ENCODE measurements at regions not wholly inside any gene's neighbourhood (a gene's known extent, or its start where the extent isn't known, plus 50 kb on each side); places are given as distances from the start of the nearest gene placed in this dataset.

DNA sequence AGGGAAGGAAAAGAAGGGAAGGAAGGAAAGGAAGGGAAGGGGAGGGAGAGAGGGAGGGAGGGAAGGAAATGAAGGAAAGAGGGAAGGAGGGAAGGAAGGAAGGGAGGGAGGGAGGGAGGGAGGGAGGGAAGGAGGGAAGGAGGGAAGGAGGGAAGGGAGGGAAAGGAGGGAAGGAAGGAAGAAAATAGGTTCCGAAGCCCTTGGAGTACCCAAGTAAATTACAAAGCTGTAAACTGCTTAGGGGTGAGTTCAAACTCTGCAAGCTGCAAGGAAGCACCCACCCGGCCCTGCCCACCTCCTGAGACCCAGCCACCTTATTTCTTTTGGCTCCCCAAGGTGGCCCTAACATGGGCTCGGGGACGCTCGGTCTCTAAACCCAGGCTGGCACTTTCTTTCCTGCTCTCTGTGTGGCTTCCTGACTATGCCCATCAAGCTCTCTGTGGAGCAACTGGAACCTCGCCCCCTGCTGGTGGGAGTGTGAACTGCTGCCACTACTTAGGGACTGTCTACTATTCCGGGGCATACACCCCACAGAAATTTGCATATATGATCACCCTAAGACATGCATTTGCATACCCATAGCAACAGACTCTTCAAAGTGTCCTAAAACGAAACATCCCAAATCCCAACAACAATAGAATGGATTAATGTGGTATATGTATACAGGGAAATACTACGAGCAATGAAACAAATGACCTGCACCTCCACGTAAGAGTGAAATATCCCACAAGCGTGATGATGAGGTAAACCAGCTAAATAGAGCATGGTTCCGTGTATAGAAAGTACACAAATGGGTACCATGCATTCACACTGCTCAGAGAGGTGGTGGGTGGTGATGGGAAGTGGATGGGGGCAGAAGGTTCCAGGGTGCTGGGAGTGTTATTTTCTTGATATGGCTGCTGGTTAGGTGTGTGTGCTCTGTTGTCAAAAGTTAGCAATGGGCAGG lies 151.7 kb upstream of the TBL1X start:
- no peak overlapping the region for H3K4me3 ChIP-seq
- peaks cover 4% of the 10 kb centered on the region for H3K4me1 ChIP-seq
- DNase-seq (peak; percentile 69), ATAC-seq (peak; percentile 52 to 66)
- TF ChIP-seq CTCF (IDR thresholded peaks at IDR 0.05) = peak; percentile 71
- no peaks in the 10 kb centered on the region for H3K9me3 ChIP-seq
- intact Hi-C loops (cut with DNase I) = no loop called here
- no peak overlapping the region for H3K27ac ChIP-seq
- no peaks in the 10 kb centered on the region for H3K36me3 ChIP-seq
- no peaks in the 10 kb centered on the region for H3K27me3 ChIP-seq (ENCODE audit: low read depth)

- Histone ChIP-seq H3K27me3 (ENCODE audit: low read depth) (no peaks in the 10 kb centered on the region), H3K9me3 (no peaks in the 10 kb centered on the region), H3K4me1 (peaks cover 4% of the 10 kb centered on the region), H3K4me3 (no peak overlapping the region), H3K27ac (no peak overlapping the region), H3K36me3 (no peaks in the 10 kb centered on the region)
- intact Hi-C loops (cut with DNase I) = no loop called here
- ATAC-seq = no peak
- TF ChIP-seq CTCF (IDR thresholded peaks at IDR 0.05) = no peak
- DNase-seq = no peak
Measured at GRCh38 chrX:9315086-9315485, 149.8 kb upstream of the TBL1X start.

GRCh38 chrX:9316096-9316495 lies 148.8 kb upstream of the TBL1X start:
- H3K27ac ChIP-seq = peak overlapping the region; percentile 46
- no peak for TF ChIP-seq CTCF (IDR thresholded peaks at IDR 0.05)
- H3K9me3 ChIP-seq = no peaks in the 10 kb centered on the region
- H3K4me3 ChIP-seq = no peak overlapping the region
- peak; percentile 54 to 77 for ATAC-seq
- H3K36me3 ChIP-seq = no peaks in the 10 kb centered on the region
- intact Hi-C loops (cut with DNase I) = no loop called here
- H3K27me3 ChIP-seq (ENCODE audit: low read depth) = no peaks in the 10 kb centered on the region
- no peak for DNase-seq
- H3K4me1 ChIP-seq = peaks cover 4% of the 10 kb centered on the region

DNA sequence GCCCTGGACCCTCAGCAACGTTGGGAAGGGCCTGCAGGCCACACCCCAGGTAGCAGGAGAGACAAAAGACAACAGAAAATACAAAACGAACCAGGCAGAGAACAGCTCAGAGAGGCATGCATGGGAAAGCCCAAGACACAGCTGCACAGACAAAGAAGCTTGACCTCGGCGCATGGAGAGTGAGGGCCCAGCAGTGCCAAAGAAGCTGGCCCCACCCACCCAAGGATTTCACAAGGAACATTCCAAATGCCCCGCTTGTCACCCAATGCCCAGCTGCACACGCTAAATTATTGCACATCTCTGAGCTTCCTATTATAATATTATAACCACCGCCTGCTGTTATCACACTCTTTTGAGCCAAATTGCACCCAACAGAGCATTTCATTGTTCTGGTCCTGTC lies 147.7 kb upstream of the TBL1X start:
- peak; percentile 50 for DNase-seq
- H3K36me3 ChIP-seq = no peaks in the 10 kb centered on the region
- peaks cover 4% of the 10 kb centered on the region for H3K4me1 ChIP-seq
- H3K4me3 ChIP-seq = no peak overlapping the region
- no peaks in the 10 kb centered on the region for H3K9me3 ChIP-seq
- H3K27me3 ChIP-seq (ENCODE audit: low read depth) = no peaks in the 10 kb centered on the region
- TF ChIP-seq CTCF (IDR thresholded peaks at IDR 0.05) = no peak
- intact Hi-C loops (cut with DNase I) = no loop called here
- ATAC-seq = peak in 1 of 2 donors; percentile 59
- H3K27ac ChIP-seq = no peak overlapping the region

- Histone ChIP-seq H3K36me3 (no peaks in the 10 kb centered on the region), H3K27ac (no peak overlapping the region), H3K4me3 (no peak overlapping the region), H3K4me1 (peaks cover 4% of the 10 kb centered on the region), H3K9me3 (no peaks in the 10 kb centered on the region), H3K27me3 (ENCODE audit: low read depth) (no peaks in the 10 kb centered on the region)
- TF ChIP-seq CTCF (IDR thresholded peaks at IDR 0.05) = no peak
- DNase-seq = no peak
- no peak for ATAC-seq
- intact Hi-C loops (cut with DNase I) = no loop called here
Measured at GRCh38 chrX:9318213-9318612, 146.6 kb upstream of the TBL1X start.

All from lower lobe of right lung (tissue), 2 donors.